ENCODE measurements at regions not wholly inside any gene's neighbourhood (a gene's known extent, or its start where the extent isn't known, plus 50 kb on each side); places are given as distances from the start of the nearest gene placed in this dataset.

GRCh38 chr5:124383693-124384092 lies 362.7 kb downstream of the ZNF608 start (continued):
- TF ChIP-seq, protein P1, sequence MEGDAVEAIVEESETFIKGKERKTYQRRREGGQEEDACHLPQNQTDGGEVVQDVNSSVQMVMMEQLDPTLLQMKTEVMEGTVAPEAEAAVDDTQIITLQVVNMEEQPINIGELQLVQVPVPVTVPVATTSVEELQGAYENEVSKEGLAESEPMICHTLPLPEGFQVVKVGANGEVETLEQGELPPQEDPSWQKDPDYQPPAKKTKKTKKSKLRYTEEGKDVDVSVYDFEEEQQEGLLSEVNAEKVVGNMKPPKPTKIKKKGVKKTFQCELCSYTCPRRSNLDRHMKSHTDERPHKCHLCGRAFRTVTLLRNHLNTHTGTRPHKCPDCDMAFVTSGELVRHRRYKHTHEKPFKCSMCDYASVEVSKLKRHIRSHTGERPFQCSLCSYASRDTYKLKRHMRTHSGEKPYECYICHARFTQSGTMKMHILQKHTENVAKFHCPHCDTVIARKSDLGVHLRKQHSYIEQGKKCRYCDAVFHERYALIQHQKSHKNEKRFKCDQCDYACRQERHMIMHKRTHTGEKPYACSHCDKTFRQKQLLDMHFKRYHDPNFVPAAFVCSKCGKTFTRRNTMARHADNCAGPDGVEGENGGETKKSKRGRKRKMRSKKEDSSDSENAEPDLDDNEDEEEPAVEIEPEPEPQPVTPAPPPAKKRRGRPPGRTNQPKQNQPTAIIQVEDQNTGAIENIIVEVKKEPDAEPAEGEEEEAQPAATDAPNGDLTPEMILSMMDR (IDR thresholded peaks at IDR 0.05; ENCODE audit: control extremely low read depth in 1 of 3, insufficient read depth in 1 of 3, low read depth in 1 of 3, low read length in 3 of 3), result no peak

Measured in H1 (cell line).